Body of pancreas (tissue), 4 donors: ENCODE measurements at regions not wholly inside any gene's neighbourhood (a gene's known extent, or its start where the extent isn't known, plus 50 kb on each side); places are given as distances from the start of the nearest gene placed in this dataset.

ENCODE experiments used
- ATAC-seq: fragments of 150-250 bp; one replicate; pipeline ENCODE4 v1.9.1; 2016
- DNase-seq, 4 donors: peaks; one replicate each; pipeline ENCODE4 v3.0.0-alpha.2; 2019
- H3K27ac ChIP-seq, 4 donors: fragments of 200-600 bp; sonication (generic); 1 replicate in 3 of 4; 2 replicates in 1 of 4; pipeline versions ENCODE4 v1.5.1 to v1.6.1; 2016 to 2019; ENCODE audit warnings: mild to moderate bottlenecking in 1 of 4, mixed read lengths in 1 of 4, moderate library complexity in 1 of 4
- H3K27me3 ChIP-seq, 2 donors: fragments of 200-600 bp; sonication (generic); one replicate each; pipeline ENCODE4 v1.6.0; 2016; ENCODE audit warnings: mild to moderate bottlenecking in 1 of 2
- H3K36me3 ChIP-seq, 2 donors: fragments of 200-600 bp; sonication (generic); replicated peaks in 1 of 2; 2 replicates each; pipeline ENCODE4 v1.5.1; 2016; ENCODE audit warnings: low read depth in 2 of 2; ENCODE audit not compliant: insufficient read depth in 1 of 2
- H3K4me1 ChIP-seq: fragments of 200-600 bp; sonication (generic); one replicate; pipeline ENCODE4 v1.6.0; 2016
- H3K4me3 ChIP-seq, 2 donors: fragments of 200-600 bp; sonication (generic); 1 replicate in 1 of 2; 2 replicates in 1 of 2; pipeline ENCODE4 v1.5.1; 2016 to 2019
- H3K9me3 ChIP-seq, 3 donors: fragments of 200-600 bp; sonication (generic); 1 replicate in 2 of 3; 2 replicates in 1 of 3; pipeline ENCODE4 v1.5.1; 2016
- CTCF ChIP-seq, 7 experiments: fragments of 450-650 bp in 4 of 7; fragments of 200-600 bp in 3 of 7; sonication (generic) in 3 of 7; IDR thresholded peaks; one replicate each; pipeline ENCODE4 v1.5.1; 2016 to 2019; ENCODE audit warnings: antibody characterized with exemption in 7 of 7
- POLR2A ChIP-seq, 3 donors: fragments of 450-650 bp; IDR thresholded peaks; one replicate each; pipeline ENCODE4 v1.6.1; 2016; ENCODE audit warnings: antibody characterized with exemption in 3 of 3, mild to moderate bottlenecking in 2 of 3
- WGBS, 2 donors: methylation state at CpG; one replicate each; pipeline ENCODE4 v1.1.5; 2017; 5-methylcytosine and 5-hydroxymethylcytosine counted together
- intact Hi-C: fragments of 100-400 bp; cut with DNase I; formaldehyde crosslinking; loops from one replicate; pipeline ENCODE4 v1.15.1; 2023

GRCh38 chr2:138125306-138126288 lies 161.3 kb downstream of the HNMT start:
- Histone ChIP-seq H3K27me3 (no peaks in the 10 kb centered on the region), H3K4me3 (no peak overlapping the region), H3K36me3 (no peaks in the 10 kb centered on the region), H3K4me1 (no peaks in the 10 kb centered on the region), H3K27ac (no peak overlapping the region), H3K9me3 (no peaks in the 10 kb centered on the region)
- DNase-seq = no peak
- intact Hi-C loops = no loop called here
- no peak for TF ChIP-seq POLR2A (IDR thresholded peaks at IDR 0.05)
- TF ChIP-seq CTCF (IDR thresholded peaks at IDR 0.05) = no peak
- no peak for ATAC-seq
- 83 to 84% methylated on average over 11 of the region's 11 CpGs for WGBS, 2 donors

- no peaks in the 10 kb centered on the region for H3K27me3 ChIP-seq
- 94 to 98% methylated on average over 1 of the region's 1 CpG for WGBS, 2 donors
- no peak for ATAC-seq
- H3K4me1 ChIP-seq = no peaks in the 10 kb centered on the region
- no peaks in the 10 kb centered on the region for H3K36me3 ChIP-seq
- no peak overlapping the region for H3K27ac ChIP-seq
- DNase-seq = no peak
- intact Hi-C loops = no loop called here
- TF ChIP-seq CTCF (IDR thresholded peaks at IDR 0.05) (no peak), POLR2A (IDR thresholded peaks at IDR 0.05) (no peak)
- H3K9me3 ChIP-seq = no peaks in the 10 kb centered on the region
- H3K4me3 ChIP-seq = no peak overlapping the region
Observed at GRCh38 chr2:138132108-138132507, 167.8 kb downstream of the HNMT start.

- Histone ChIP-seq H3K36me3 (no peaks in the 10 kb centered on the region), H3K4me3 (no peak overlapping the region), H3K9me3 (no peaks in the 10 kb centered on the region), H3K27ac (no peak overlapping the region), H3K27me3 (no peaks in the 10 kb centered on the region), H3K4me1 (no peaks in the 10 kb centered on the region)
- intact Hi-C loops = no loop called here
- DNase-seq (no peak), ATAC-seq (no peak)
- TF ChIP-seq POLR2A (IDR thresholded peaks at IDR 0.05) (no peak), CTCF (IDR thresholded peaks at IDR 0.05) (no peak)
Observed at GRCh38 chr2:138137949-138138348, 173.7 kb downstream of the HNMT start.

- DNase-seq (peak; percentile 61 to 79 (median 77)), ATAC-seq (peak; percentile 74)
- no peak overlapping the region for H3K4me3 ChIP-seq
- no peak overlapping the region for H3K27ac ChIP-seq
- H3K9me3 ChIP-seq = no peaks in the 10 kb centered on the region
- 34 to 35% methylated on average over 2 of the region's 2 CpGs for WGBS, 2 donors
- no peaks in the 10 kb centered on the region for H3K36me3 ChIP-seq
- H3K4me1 ChIP-seq = peaks cover 4% of the 10 kb centered on the region
- TF ChIP-seq POLR2A (IDR thresholded peaks at IDR 0.05) = no peak
- no peak for TF ChIP-seq CTCF (IDR thresholded peaks at IDR 0.05)
- no peaks in the 10 kb centered on the region for H3K27me3 ChIP-seq
- intact Hi-C loops = no loop called here
Observed at GRCh38 chr2:138147796-138148195, 183.5 kb downstream of the HNMT start.

GRCh38 chr2:138155304-138155703 lies 191.0 kb downstream of the HNMT start:
- ATAC-seq (no peak), DNase-seq (no peak)
- TF ChIP-seq POLR2A (IDR thresholded peaks at IDR 0.05) (no peak), CTCF (IDR thresholded peaks at IDR 0.05) (no peak)
- H3K27ac ChIP-seq = no peak overlapping the region
- H3K9me3 ChIP-seq = no peaks in the 10 kb centered on the region
- intact Hi-C loops = no loop called here
- 93 to 96% methylated on average over 1 of the region's 1 CpG for WGBS, 2 donors
- H3K36me3 ChIP-seq = no peaks in the 10 kb centered on the region
- H3K4me1 ChIP-seq = no peaks in the 10 kb centered on the region
- no peak overlapping the region for H3K4me3 ChIP-seq
- H3K27me3 ChIP-seq = no peaks in the 10 kb centered on the region
